Prostate gland (tissue), 2 donors: ENCODE measurements at regions not wholly inside any gene's neighbourhood (a gene's known extent, or its start where the extent isn't known, plus 50 kb on each side); places are given as distances from the start of the nearest gene placed in this dataset.

ENCODE experiments used
- DNase-seq: peaks from one replicate; pipeline ENCODE4 v3.0.0-alpha.2; 2019; ENCODE audit warnings: low spot score
- H3K27ac ChIP-seq, 2 donors: fragments of 200-600 bp; sonication (generic); 2 replicates each; pipeline ENCODE4 v1.5.1; 2017 to 2019
- H3K27me3 ChIP-seq: fragments of 200-600 bp; sonication (generic); replicated peaks from 2 replicates; pipeline ENCODE4 v1.5.1; 2019; ENCODE audit not compliant: insufficient read depth
- H3K36me3 ChIP-seq, 2 donors: fragments of 200-600 bp; sonication (generic); 1 replicate in 1 of 2; 2 replicates in 1 of 2; pipeline versions ENCODE4 v1.5.1 to v1.8.1; 2017 to 2019
- H3K4me1 ChIP-seq: fragments of 200-600 bp; sonication (generic); replicated peaks from 2 replicates; pipeline ENCODE4 v1.5.1; 2019
- H3K4me3 ChIP-seq, 2 donors: fragments of 200-600 bp; sonication (generic); 2 replicates each; pipeline ENCODE4 v1.5.1; 2017 to 2019
- H3K9me3 ChIP-seq: fragments of 200-600 bp; sonication (generic); 2 replicates; pipeline ENCODE4 v1.5.1; 2017
- CTCF ChIP-seq, 4 experiments: fragments of 200-600 bp in 2 of 4; fragments of 450-650 bp in 2 of 4; sonication (generic) in 2 of 4; IDR thresholded peaks; 1 replicate in 3 of 4; 2 replicates in 1 of 4; pipeline ENCODE4 v1.5.1; 2016 to 2019; ENCODE audit warnings: antibody characterized with exemption in 4 of 4, mild to moderate bottlenecking in 2 of 4, moderate library complexity in 2 of 4
- POLR2A ChIP-seq: fragments of 450-650 bp; IDR thresholded peaks from one replicate; pipeline ENCODE4 v1.6.1; 2016; ENCODE audit warnings: antibody characterized with exemption, mild to moderate bottlenecking
- POLR2AphosphoS5 ChIP-seq: sonication (generic); formaldehyde crosslinking; IDR thresholded peaks from one replicate; pipeline ENCODE4 v1.6.1; 2017; ENCODE audit warnings: antibody characterized with exemption
- WGBS: methylation state at CpG from one replicate; pipeline ENCODE4 v1.1.5; 2018; 5-methylcytosine and 5-hydroxymethylcytosine counted together
- intact Hi-C: fragments of 100-400 bp; cut with DNase I; formaldehyde crosslinking; loops from one replicate; pipeline ENCODE4 v1.14.2; 2022

- no peak overlapping the region for H3K4me3 ChIP-seq
- H3K4me1 ChIP-seq = no peaks in the 10 kb centered on the region
- H3K27me3 ChIP-seq = no peaks in the 10 kb centered on the region
- intact Hi-C loops = no loop called here
- no peak for TF ChIP-seq CTCF (IDR thresholded peaks at IDR 0.05)
- TF ChIP-seq POLR2A = no peak
- no peak for TF ChIP-seq POLR2AphosphoS5
- H3K36me3 ChIP-seq = no peaks in the 10 kb centered on the region
- 51% methylated on average over 7 of the region's 7 CpGs for WGBS
- no peak for DNase-seq
- H3K27ac ChIP-seq = no peak overlapping the region
- no peaks in the 10 kb centered on the region for H3K9me3 ChIP-seq
Measured at GRCh38 chr21:38567970-38568360, 69.7 kb upstream of the ERG start.

GRCh38 chr21:38569733-38570132, 71.5 kb upstream of the ERG start:
- Histone ChIP-seq H3K9me3 (no peaks in the 10 kb centered on the region), H3K36me3 (no peaks in the 10 kb centered on the region), H3K4me1 (no peaks in the 10 kb centered on the region), H3K27me3 (no peaks in the 10 kb centered on the region), H3K27ac (no peak overlapping the region), H3K4me3 (no peak overlapping the region)
- 86% methylated on average over 1 of the region's 1 CpG for WGBS
- intact Hi-C loops = no loop called here
- no peak for DNase-seq
- TF ChIP-seq POLR2A (no peak), POLR2AphosphoS5 (no peak), CTCF (IDR thresholded peaks at IDR 0.05) (no peak)

GRCh38 chr21:38570596-38570995, 72.3 kb upstream of the ERG start:
- no peak overlapping the region for H3K4me3 ChIP-seq
- intact Hi-C loops = no loop called here
- TF ChIP-seq POLR2A (no peak), POLR2AphosphoS5 (no peak), CTCF (IDR thresholded peaks at IDR 0.05) (no peak)
- no peaks in the 10 kb centered on the region for H3K9me3 ChIP-seq
- no peaks in the 10 kb centered on the region for H3K27me3 ChIP-seq
- no peaks in the 10 kb centered on the region for H3K4me1 ChIP-seq
- H3K27ac ChIP-seq = no peak overlapping the region
- DNase-seq = no peak
- H3K36me3 ChIP-seq = no peaks in the 10 kb centered on the region
- WGBS = 67% methylated on average over 6 of the region's 6 CpGs

GRCh38 chr21:38574895-38575575, 76.8 kb upstream of the ERG start:
- no peaks in the 10 kb centered on the region for H3K4me1 ChIP-seq
- DNase-seq = no peak

More at GRCh38 chr21:38574895-38575575, 76.8 kb upstream of the ERG start:
- H3K27ac ChIP-seq = no peak overlapping the region
- H3K27me3 ChIP-seq = no peaks in the 10 kb centered on the region
- WGBS = 88% methylated on average over 9 of the region's 9 CpGs
- no peaks in the 10 kb centered on the region for H3K9me3 ChIP-seq
- intact Hi-C loops = no loop called here
- TF ChIP-seq POLR2AphosphoS5 (no peak), CTCF (IDR thresholded peaks at IDR 0.05) (no peak), POLR2A (no peak)
- H3K4me3 ChIP-seq = no peak overlapping the region
- H3K36me3 ChIP-seq = no peaks in the 10 kb centered on the region
